ENCODE measurements at regions not wholly inside any gene's neighbourhood (a gene's known extent, or its start where the extent isn't known, plus 50 kb on each side); places are given as distances from the start of the nearest gene placed in this dataset.

GRCh38 chr7:3236268-3236667, 64.8 kb upstream of the SDK1 start:
- no peak for DNase-seq

GRCh38 chr7:3238525-3239210, 62.4 kb upstream of the SDK1 start:
- DNase-seq = no peak

GRCh38 chr7:3239291-3239691, 61.8 kb upstream of the SDK1 start:
- no peak for DNase-seq

- DNase-seq = no peak
These were observed 60.1 kb upstream of the SDK1 start for GRCh38 chr7:3240826-3241430.

GRCh38 chr7:3241686-3242258, 59.3 kb upstream of the SDK1 start:
- no peak for DNase-seq

GRCh38 chr7:3242398-3242972, 58.6 kb upstream of the SDK1 start:
- DNase-seq = no peak

GRCh38 chr7:3243256-3243655, 57.8 kb upstream of the SDK1 start:
- no peak for DNase-seq

- DNase-seq = no peak
These were observed 57.4 kb upstream of the SDK1 start for GRCh38 chr7:3243680-3244079.

GRCh38 chr7:3244241-3244814, 56.7 kb upstream of the SDK1 start:
- no peak for DNase-seq

GRCh38 chr7:3245077-3245476, 56.0 kb upstream of the SDK1 start:
- no peak for DNase-seq

- DNase-seq = no peak
These were observed 55.3 kb upstream of the SDK1 start for GRCh38 chr7:3245721-3246120.

GRCh38 chr7:3246127-3246526, 54.9 kb upstream of the SDK1 start:
- DNase-seq = no peak

GRCh38 chr7:3246651-3247050, 54.4 kb upstream of the SDK1 start:
- no peak for DNase-seq

- DNase-seq = no peak
These were observed 50.3 kb upstream of the SDK1 start for GRCh38 chr7:3250725-3251124.
